Immature natural killer cell (primary cell): ENCODE measurements at regions not wholly inside any gene's neighbourhood (a gene's known extent, or its start where the extent isn't known, plus 50 kb on each side); places are given as distances from the start of the nearest gene placed in this dataset.
"Not testable (repeated sequence)": the region's sequence is repeated elsewhere in the genome, so short reads cannot be mapped to it uniquely, and the experiment has no call there.

Experiments used
- DNase-seq, 3 donors: peaks; one replicate each; pipeline ENCODE4 v3.0.0; 2022; ENCODE audit warnings: mixed read lengths in 1 of 3
- H3K27ac Mint-ChIP-seq, 6 donors: one replicate each; pipeline ENCODE4 v1.8.0; 2020; ENCODE audit warnings: mixed read lengths in 6 of 6, mild to moderate bottlenecking in 5 of 6, inconsistent platforms in 4 of 6, moderate library complexity in 3 of 6
- H3K27me3 Mint-ChIP-seq, 3 donors: one replicate each; pipeline ENCODE4 v1.8.0; 2020 to 2021; ENCODE audit warnings: low read depth in 3 of 3, mild to moderate bottlenecking in 3 of 3, mixed read lengths in 3 of 3, moderate library complexity in 3 of 3, inconsistent platforms in 1 of 3
- H3K36me3 Mint-ChIP-seq, 3 donors: one replicate each; pipeline ENCODE4 v1.8.0; 2020; ENCODE audit warnings: mixed read lengths in 3 of 3, inconsistent platforms in 2 of 3, mild to moderate bottlenecking in 2 of 3
- H3K4me1 Mint-ChIP-seq, 2 donors: one replicate each; pipeline ENCODE4 v1.8.0; 2020; ENCODE audit warnings: inconsistent platforms in 2 of 2, mild to moderate bottlenecking in 2 of 2, mixed read lengths in 2 of 2, moderate library complexity in 1 of 2
- H3K4me3 Mint-ChIP-seq, 5 donors: one replicate each; pipeline ENCODE4 v1.8.0; 2020; ENCODE audit warnings: mild to moderate bottlenecking in 5 of 5, mixed read lengths in 5 of 5, inconsistent platforms in 3 of 5, moderate library complexity in 3 of 5
- H3K9me3 Mint-ChIP-seq, 6 donors: one replicate each; pipeline ENCODE4 v1.8.0; 2020; ENCODE audit warnings: mild to moderate bottlenecking in 6 of 6, mixed read lengths in 6 of 6, inconsistent platforms in 4 of 6, moderate library complexity in 3 of 6

DNA sequence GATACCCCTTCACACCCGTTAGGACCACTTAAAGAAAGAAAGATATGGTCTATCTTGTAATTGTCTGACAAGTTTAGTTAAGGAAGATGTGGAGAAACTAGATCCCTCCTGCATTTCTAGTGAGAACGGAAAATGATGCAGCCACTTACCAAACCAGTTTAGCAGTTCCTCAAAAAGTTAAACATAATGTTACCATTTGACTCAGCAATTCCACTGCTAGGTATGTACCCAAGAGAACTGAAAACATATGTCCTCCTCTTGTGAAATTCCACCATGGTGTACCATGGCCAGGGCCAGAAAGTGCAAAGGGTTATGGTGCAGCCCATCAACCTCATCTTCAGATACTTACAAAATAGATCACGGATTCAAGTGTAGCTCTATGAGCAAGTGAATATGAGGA is 79.0 kb upstream of the ID2 start:
- no peak for DNase-seq
- Mint-ChIP-seq H3K9me3 (no peaks in the 10 kb centered on the region), H3K36me3 (no peaks in the 10 kb centered on the region), H3K4me1 (peaks cover under 1 to 4% of the 10 kb centered on the region in 2 donors), H3K4me3 (no peak overlapping the region), H3K27ac (no peak overlapping the region), H3K27me3 (peaks cover 0 to 7% (median 3%) of the 10 kb centered on the region in 3 donors)

GRCh38 chr2:8603356-8603755 is 78.5 kb upstream of the ID2 start:
- H3K9me3 Mint-ChIP-seq, H3K27ac Mint-ChIP-seq, H3K27me3 Mint-ChIP-seq, H3K4me1 Mint-ChIP-seq, H3K4me3 Mint-ChIP-seq, H3K36me3 Mint-ChIP-seq, DNase-seq: not testable (repeated sequence)

DNA sequence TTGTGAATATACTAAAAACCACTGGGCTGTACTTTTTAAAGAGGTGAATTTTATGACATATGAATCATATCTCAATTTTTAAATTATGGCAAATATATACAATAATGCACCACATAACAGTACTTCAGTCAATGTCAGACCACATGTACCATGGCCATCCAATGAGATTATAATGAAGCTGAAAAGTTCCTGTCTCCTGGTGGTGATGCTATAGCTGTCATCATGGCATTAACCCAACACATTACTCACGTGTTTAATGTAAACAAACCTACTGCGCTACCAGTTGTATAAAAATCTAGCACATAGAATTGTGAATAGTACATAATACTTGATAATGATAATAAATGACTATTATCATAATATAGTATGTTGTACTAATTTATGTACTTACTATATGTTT is 77.6 kb upstream of the ID2 start:
- H3K27me3 Mint-ChIP-seq: peaks cover 0 to 3% (median 2%) of the 10 kb centered on the region in 3 donors
- H3K4me3 Mint-ChIP-seq: no peak overlapping the region
- no peak overlapping the region for H3K27ac Mint-ChIP-seq
- H3K4me1 Mint-ChIP-seq: peaks cover 8 to 18% of the 10 kb centered on the region in 2 donors
- H3K36me3 Mint-ChIP-seq: no peaks in the 10 kb centered on the region
- no peaks in the 10 kb centered on the region for H3K9me3 Mint-ChIP-seq
- DNase-seq: no peak

DNA sequence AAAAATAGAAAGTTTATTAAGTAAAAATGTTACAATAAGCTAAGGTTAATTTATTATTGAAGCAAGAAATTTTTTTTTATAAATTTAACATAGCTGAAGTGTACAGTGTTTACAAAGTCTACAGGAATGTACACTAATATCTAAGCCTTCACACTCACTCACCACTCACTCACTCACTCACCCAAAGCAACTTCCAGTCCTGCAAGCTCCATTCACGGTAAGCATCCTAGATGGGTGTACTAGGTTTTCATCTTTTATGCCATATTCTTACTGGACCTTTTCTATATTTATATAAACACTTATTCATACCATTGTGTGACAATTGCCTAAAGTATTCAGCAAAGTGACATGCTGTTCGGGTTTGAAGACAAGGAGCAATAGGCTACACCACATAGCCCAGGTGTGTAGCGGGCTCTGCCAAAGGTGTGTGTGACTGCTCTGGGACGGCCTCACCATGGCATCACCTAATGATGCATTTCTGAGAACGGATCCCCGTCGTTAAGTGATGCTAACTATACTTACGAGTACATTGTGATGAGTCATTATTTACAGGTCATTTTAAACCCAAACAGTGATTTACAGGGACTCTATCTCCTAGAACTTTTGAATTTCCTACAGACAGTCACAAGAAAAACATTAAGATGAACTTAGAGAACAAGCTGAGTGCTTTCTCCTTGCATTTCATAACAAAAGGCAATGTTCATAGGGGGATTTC is 76.3 kb upstream of the ID2 start:
- no peaks in the 10 kb centered on the region for H3K9me3 Mint-ChIP-seq
- no peak overlapping the region for H3K27ac Mint-ChIP-seq
- H3K4me3 Mint-ChIP-seq: no peak overlapping the region
- no peak for DNase-seq
- peaks cover 0 to 1% (median 0%) of the 10 kb centered on the region in 3 donors for H3K36me3 Mint-ChIP-seq
- peaks cover 0 to 2% (median 2%) of the 10 kb centered on the region in 3 donors for H3K27me3 Mint-ChIP-seq
- peaks cover 8 to 20% of the 10 kb centered on the region in 2 donors for H3K4me1 Mint-ChIP-seq

GRCh38 chr2:8606226-8606625 is 75.6 kb upstream of the ID2 start:
- Mint-ChIP-seq H3K27ac (no peak overlapping the region), H3K4me1 (peaks cover 8 to 20% of the 10 kb centered on the region in 2 donors), H3K4me3 (no peak overlapping the region), H3K27me3 (peaks cover 0 to 2% (median 2%) of the 10 kb centered on the region in 3 donors), H3K36me3 (peaks cover 0 to 7% (median 0%) of the 10 kb centered on the region in 3 donors), H3K9me3 (no peaks in the 10 kb centered on the region)
- no peak for DNase-seq

- H3K27ac Mint-ChIP-seq: no peak overlapping the region
- peaks cover 0 to 2% (median 2%) of the 10 kb centered on the region in 3 donors for H3K27me3 Mint-ChIP-seq
- DNase-seq: no peak
- H3K4me1 Mint-ChIP-seq: peaks cover 8 to 20% of the 10 kb centered on the region in 2 donors
- no peaks in the 10 kb centered on the region for H3K9me3 Mint-ChIP-seq
- no peak overlapping the region for H3K4me3 Mint-ChIP-seq
- H3K36me3 Mint-ChIP-seq: peaks cover 0 to 7% (median 0%) of the 10 kb centered on the region in 3 donors
These were observed 75.0 kb upstream of the ID2 start for GRCh38 chr2:8606649-8607550.

GRCh38 chr2:8607606-8608005 is 74.2 kb upstream of the ID2 start:
- Mint-ChIP-seq H3K4me1 (peaks cover 8 to 20% of the 10 kb centered on the region in 2 donors), H3K36me3 (peaks cover 0 to 7% (median 0%) of the 10 kb centered on the region in 3 donors), H3K4me3 (no peak overlapping the region), H3K27ac (no peak overlapping the region), H3K9me3 (no peaks in the 10 kb centered on the region), H3K27me3 (peaks cover 0 to 2% (median 2%) of the 10 kb centered on the region in 3 donors)
- no peak for DNase-seq

GRCh38 chr2:8608411-8608954 is 73.4 kb upstream of the ID2 start:
- DNase-seq: peak in 2 of 3 donors; percentile 20 to 34
- Mint-ChIP-seq H3K27me3 (peaks cover 0 to 2% (median 2%) of the 10 kb centered on the region in 3 donors), H3K4me3 (no peak overlapping the region), H3K36me3 (peaks cover 0 to 7% (median 0%) of the 10 kb centered on the region in 3 donors), H3K4me1 (peaks cover 8 to 20% of the 10 kb centered on the region in 2 donors), H3K9me3 (no peaks in the 10 kb centered on the region), H3K27ac (peak overlapping the region in 2 of 6 donors; percentile 25 to 44)

- Mint-ChIP-seq H3K36me3 (peaks cover 0 to 7% (median 0%) of the 10 kb centered on the region in 3 donors), H3K4me3 (peak overlapping the region in 1 of 5 donors; percentile 1), H3K4me1 (peaks cover 8 to 20% of the 10 kb centered on the region in 2 donors), H3K27ac (no peak overlapping the region), H3K27me3 (peaks cover 0 to 2% (median 2%) of the 10 kb centered on the region in 3 donors), H3K9me3 (no peaks in the 10 kb centered on the region)
- DNase-seq: no peak
These were observed 72.5 kb upstream of the ID2 start for GRCh38 chr2:8609357-8609811.

- peaks cover 8 to 20% of the 10 kb centered on the region in 2 donors for H3K4me1 Mint-ChIP-seq
- peak overlapping the region in 1 of 6 donors; percentile 21 for H3K27ac Mint-ChIP-seq
- H3K4me3 Mint-ChIP-seq, H3K27me3 Mint-ChIP-seq, DNase-seq, H3K36me3 Mint-ChIP-seq, H3K9me3 Mint-ChIP-seq: not testable (repeated sequence)
These were observed 71.1 kb upstream of the ID2 start for GRCh38 chr2:8610775-8611174.

DNA sequence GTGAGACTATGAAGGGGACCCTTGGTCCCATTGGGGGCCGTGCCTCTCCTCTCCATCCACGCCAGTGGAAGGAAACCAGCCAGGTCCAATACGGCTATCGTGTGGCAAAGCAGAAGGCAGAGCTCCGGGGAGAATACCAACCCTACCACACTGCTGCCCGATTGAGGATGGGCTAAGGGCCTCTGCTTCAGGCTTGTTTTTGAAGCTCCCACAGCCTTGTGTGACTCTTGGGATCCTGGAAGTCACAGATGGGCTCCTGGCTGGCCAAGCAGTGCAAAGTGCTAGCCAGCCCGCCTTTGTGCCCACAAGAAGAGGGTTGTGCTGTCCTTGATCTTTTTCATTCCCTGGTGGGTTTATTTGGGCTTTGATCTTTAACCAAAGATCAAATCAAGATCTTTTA is 70.6 kb upstream of the ID2 start:
- no peak for DNase-seq
- Mint-ChIP-seq H3K9me3 (no peaks in the 10 kb centered on the region), H3K36me3 (peaks cover 0 to 7% (median 0%) of the 10 kb centered on the region in 3 donors)

DNA sequence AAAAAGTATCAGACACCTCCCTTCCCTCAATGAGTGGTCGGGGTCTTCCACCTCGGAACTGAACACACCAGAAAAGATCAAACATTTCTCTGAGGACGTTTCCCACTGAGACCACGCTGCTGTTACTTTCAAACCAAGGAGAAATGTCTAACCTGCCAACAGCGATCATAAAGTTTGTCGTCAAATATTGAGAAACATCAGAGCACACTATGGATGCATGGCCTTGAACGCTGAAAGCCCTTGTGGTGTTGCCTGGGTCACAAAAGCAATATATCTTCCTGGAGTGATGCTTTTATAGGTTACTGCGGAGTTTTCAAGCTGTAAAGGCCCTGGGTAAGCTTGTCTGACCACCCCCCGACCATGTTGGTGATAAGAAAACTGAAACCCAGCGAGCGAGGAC is 70.2 kb upstream of the ID2 start:
- Mint-ChIP-seq H3K27me3 (peaks cover 0 to 3% (median 2%) of the 10 kb centered on the region in 3 donors), H3K4me3 (no peak overlapping the region), H3K4me1 (peaks cover 8 to 20% of the 10 kb centered on the region in 2 donors), H3K27ac (no peak overlapping the region), H3K9me3 (no peaks in the 10 kb centered on the region), H3K36me3 (peaks cover 0 to 7% (median 0%) of the 10 kb centered on the region in 3 donors)
- no peak for DNase-seq

More for the DNA sequence above, 70.6 kb upstream of the ID2 start:
- H3K27me3 Mint-ChIP-seq: peaks cover 0 to 2% (median 2%) of the 10 kb centered on the region in 3 donors
- H3K4me1 Mint-ChIP-seq: peaks cover 8 to 20% of the 10 kb centered on the region in 2 donors
- H3K4me3 Mint-ChIP-seq: no peak overlapping the region
- peak overlapping the region in 1 of 6 donors; percentile 21 for H3K27ac Mint-ChIP-seq

- peaks cover 8 to 16% of the 10 kb centered on the region in 2 donors for H3K4me1 Mint-ChIP-seq
- H3K27ac Mint-ChIP-seq: no peak overlapping the region
- peaks cover 0 to 5% (median 2%) of the 10 kb centered on the region in 3 donors for H3K27me3 Mint-ChIP-seq
- H3K4me3 Mint-ChIP-seq: no peak overlapping the region
- no peaks in the 10 kb centered on the region for H3K9me3 Mint-ChIP-seq
- DNase-seq: no peak
- H3K36me3 Mint-ChIP-seq: peaks cover 0 to 7% (median 0%) of the 10 kb centered on the region in 3 donors
These were observed 69.1 kb upstream of the ID2 start for GRCh38 chr2:8612734-8613179.
